NCI-H1417 (cell line): ENCODE measurements at regions not wholly inside any gene's neighbourhood (a gene's known extent, or its start where the extent isn't known, plus 50 kb on each side); places are given as distances from the start of the nearest gene placed in this dataset.
"Not testable (repeated sequence)": the region's sequence is repeated elsewhere in the genome, so short reads cannot be mapped to it uniquely, and the experiment has no call there.

Experiments
- DNase-seq, 3 experiments: peaks; one replicate each; lab custom pipeline; 2025; lab: John Stamatoyannopoulos, UW

- not testable (repeated sequence) for DNase-seq
Measured at GRCh38 chr1:117314951-117315350, 52.3 kb upstream of the MAN1A2 start.

DNA sequence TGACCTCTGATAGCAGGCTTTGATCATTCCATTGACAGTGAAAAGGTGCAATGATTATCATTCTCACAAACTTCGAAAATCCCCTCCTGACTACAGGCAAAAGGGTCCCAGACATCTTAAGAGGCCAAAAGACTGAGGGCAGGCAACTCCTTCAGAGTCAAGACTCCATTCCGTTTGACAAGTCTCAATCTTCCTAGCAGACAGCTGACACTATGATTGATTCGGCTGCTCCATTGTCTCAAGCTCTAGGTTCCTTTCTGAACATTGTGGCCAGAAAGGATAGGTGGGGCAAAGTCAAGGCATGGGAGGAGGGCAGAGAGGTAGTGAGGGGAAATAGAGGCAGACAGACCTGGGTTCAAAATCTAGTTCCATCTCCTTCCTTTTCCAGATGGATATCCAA is 53.7 kb upstream of the MAN1A2 start:
- no peak for DNase-seq

GRCh38 chr1:117312453-117313138 is 54.7 kb upstream of the MAN1A2 start:
- DNase-seq, result no peak

DNA sequence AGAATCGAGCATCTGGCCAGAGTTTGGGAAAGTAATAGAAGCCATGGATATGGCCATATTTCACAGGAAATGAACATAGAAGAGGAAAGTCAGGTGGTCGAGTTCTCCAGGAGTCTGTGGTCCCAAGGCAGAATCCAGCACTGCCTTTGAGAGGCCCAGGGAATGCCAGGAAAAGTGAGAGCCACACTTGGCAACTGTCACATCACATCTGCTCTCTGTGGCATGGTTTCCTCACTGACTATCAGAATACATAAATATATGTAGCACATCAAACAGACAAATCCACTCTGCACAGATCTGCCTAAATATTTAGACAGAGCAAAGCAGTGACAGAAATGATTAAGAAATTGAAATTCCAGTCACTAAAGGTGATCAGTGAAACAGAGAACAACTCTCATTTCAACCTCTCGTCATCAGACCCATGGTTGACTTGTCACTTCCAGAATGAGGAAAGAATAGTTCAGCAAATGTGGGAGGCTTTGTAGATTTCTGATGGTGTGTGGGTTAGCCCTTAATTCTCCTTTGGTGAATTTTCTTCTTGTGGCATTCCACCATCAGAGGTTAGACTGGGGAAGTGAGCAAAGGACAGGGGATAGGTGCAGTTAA is 58.8 kb upstream of the MAN1A2 start:
- DNase-seq, result no peak

- DNase-seq, result peak; percentile 26 to 43 (median 40)
Measured at GRCh38 chr1:117301901-117302300, 65.3 kb upstream of the MAN1A2 start.

DNA sequence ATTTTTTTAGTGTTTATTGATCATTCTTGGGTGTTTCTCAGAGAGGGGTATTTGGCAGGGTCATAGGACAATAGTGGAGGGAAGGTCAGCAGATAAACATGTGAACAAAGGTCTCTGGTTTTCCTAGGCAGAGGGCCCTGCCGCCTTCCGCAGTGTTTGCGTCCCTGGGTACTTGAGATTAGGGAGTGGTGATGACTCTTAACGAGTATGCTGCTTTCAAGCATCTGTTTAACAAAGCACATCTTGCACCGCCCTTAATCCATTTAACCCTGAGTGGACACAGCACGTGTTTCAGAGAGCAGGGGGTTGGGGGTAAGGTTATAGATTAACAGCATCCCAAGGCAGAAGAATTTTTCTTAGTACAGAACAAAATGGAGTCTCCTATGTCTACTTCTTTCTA is 67.1 kb upstream of the MAN1A2 start:
- DNase-seq, result not testable (repeated sequence)

- DNase-seq, result no peak
Measured at GRCh38 chr1:117295001-117295400, 72.2 kb upstream of the MAN1A2 start.

DNA sequence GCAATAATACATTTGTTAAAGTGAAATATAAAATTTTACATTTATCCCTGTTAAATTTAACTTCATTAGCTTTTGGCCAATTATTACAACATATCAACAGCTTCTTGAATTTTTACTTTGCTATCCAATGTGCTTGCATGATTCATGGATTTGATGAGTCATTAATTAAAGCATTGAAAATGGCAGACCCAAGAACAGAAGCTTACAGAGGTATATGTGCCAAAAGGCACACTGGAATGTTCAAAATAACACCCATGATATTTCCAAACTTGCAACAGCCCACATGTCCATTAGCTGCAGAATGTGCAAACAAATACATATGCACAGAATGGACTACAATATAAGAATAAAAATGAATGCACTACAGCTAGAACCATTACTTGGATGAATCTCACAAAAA is 76.4 kb upstream of the MAN1A2 start:
- DNase-seq, result no peak

DNA sequence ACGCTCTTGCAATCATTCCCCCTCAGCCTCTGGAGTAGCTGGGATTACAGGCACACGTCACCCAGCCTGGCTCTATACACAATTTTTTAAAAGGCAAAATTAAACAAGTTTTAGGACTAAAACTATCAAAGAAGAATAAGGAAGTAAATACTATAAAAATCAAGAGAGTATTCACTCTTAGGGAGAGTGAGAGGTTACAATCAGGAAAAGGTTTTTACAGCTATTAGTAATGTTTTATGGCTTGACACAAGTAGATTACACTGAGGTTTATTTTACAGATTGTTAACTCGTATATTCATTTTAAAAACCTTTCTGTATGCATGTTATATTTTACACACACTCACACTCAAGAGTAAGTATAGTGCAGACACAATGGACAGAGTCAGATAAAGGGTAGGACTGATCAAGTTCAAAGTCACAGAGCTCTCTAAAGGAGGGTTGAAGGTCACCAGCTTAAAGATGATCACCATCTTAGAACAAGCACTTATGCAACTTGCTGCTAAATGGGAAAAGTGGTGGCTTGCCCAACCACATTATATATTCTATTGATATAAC is 77.9 kb upstream of the MAN1A2 start:
- DNase-seq, result no peak

GRCh38 chr1:117286562-117286961 is 75.8 kb upstream of the VTCN1 start:
- no peak for DNase-seq

GRCh38 chr1:117286145-117286544 is 75.4 kb upstream of the VTCN1 start:
- peak in 2 of 3 experiments; percentile 6 to 12 for DNase-seq

GRCh38 chr1:117284399-117285215 is 73.9 kb upstream of the VTCN1 start:
- peak; percentile 57 to 89 (median 81) for DNase-seq

DNA sequence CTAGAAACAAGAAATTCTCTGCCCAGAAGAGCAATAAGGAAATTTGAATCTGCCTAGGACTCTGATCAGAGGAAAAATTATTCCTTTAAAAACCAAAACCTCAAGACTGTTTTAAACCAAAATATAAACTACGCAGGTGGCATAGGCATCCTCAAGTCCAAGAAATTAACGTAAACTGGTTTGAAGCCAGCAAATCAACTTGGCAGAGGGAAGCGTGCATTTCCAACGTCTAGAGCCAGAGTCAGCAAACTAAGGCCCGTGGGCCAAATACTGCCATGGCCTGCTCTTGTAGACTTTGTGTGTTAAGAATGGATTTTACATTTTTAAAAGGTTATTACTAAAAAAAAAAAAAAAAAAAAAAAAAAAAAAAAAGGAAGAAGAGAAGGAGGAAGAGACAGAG is 67.8 kb upstream of the VTCN1 start:
- DNase-seq, result no peak

GRCh38 chr1:117275055-117275454 is 64.3 kb upstream of the VTCN1 start:
- DNase-seq, result no peak

DNA sequence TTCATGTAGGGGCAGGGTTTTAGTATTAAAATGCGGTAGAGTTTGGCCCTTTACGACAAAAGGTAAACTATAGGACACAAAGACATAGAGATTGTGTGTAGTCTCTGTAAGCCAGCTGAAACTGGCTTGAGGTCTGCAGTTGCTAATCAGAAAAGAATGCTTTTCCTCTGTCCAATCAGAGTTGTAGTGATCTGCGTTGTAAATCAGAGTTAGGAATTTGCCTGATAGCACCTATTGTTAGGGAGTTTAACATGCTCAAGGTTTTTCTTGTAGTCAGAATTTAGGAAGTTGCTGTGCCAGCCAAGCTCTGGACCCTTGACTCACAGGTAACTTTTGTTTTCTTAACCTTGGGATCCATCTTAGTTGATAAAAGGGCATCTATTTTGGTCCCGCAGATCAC is 61.2 kb upstream of the VTCN1 start:
- no peak for DNase-seq

DNA sequence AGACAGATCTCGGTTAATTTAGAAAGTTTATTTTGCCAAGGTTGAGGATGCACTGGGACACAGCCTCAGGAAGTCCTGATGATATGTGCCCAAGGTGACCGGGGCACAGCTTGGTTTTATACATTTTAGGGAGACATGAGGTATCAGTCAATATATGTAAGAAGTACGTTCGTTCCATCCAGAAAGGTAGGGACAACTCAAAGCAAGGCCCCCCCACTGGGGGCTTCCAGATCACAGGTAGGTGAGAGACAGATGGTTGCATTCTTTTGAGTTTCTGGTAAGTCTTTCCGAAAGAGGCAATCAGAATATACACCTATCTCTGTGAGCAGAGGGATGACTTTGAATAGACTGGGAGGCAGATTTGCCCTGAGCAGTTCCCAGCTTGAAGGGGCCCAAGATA is 60.4 kb upstream of the VTCN1 start:
- DNase-seq, result no peak

DNA sequence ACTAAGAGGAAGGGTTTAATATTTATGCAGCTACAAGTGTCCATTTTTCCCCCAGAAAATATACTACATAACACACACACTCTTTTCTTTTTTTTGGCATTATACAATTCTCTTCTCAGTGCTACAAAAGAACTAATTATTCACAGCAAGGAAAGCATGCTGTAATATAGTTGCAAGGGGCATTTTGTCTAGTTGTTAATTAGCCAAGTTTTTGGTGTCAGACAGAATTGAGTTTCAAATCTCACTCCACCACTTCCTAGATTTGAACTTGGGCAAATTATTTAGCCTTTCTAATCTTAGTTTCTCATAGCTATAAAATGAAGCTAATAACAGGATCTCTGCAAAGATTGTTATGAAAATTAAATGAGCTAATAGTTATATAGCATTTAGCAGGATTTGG is 60.0 kb upstream of the VTCN1 start:
- no peak for DNase-seq

DNA sequence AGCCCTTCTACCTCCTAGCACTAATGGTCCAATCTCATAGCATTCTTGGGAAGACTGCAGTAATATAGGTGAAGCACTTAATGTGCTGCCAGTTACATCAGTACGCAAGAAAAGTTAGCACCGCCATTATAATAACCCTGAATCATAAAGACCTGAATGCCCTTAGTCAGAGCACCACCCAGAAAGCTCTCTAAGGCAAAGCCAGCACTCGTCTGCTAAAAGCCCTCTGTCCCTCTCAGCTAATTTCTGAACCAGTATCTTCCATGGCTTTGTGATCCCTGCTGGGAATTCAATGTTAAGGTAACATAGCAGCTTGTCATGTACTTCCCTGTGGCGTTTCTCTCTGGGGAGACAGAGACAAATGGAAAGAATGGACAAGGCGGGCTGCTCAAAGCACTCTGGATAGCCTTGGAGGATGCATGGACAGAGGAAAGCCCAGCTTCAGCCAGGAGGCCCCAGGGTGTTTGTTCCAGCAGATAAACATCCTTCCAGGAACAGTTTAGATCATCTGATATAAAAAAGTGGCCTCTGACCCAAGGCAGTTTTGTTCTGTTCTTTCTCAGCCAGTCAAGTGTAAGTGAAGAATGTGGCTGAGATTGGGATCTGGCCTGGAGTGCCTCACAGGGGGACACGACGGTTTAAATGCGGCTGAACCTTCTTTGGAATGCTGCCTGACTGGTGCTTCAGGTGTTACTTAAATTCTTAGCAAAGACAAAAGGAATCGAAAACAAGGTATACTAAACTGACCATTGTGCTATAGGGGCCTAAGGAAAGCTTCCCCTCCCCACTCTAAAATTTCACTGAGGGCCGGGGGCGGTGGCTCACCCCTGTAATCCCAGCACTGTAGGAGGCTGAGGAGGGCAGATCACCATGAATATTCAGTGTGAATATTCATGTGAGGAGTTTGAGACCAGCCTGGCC is 58.1 kb upstream of the VTCN1 start:
- no peak for DNase-seq

- DNase-seq, result no peak
Measured at GRCh38 chr1:117267232-117267774, 56.6 kb upstream of the VTCN1 start.

GRCh38 chr1:117262976-117263375 is 52.2 kb upstream of the VTCN1 start:
- no peak for DNase-seq

- no peak for DNase-seq
Measured at GRCh38 chr1:117261424-117261785, 50.7 kb upstream of the VTCN1 start.
